ENCODE measurements at regions not wholly inside any gene's neighbourhood (a gene's known extent, or its start where the extent isn't known, plus 50 kb on each side); places are given as distances from the start of the nearest gene placed in this dataset.
"Not testable (repeated sequence)": the region's sequence is repeated elsewhere in the genome, so short reads cannot be mapped to it uniquely, and the experiment has no call there.

DNA sequence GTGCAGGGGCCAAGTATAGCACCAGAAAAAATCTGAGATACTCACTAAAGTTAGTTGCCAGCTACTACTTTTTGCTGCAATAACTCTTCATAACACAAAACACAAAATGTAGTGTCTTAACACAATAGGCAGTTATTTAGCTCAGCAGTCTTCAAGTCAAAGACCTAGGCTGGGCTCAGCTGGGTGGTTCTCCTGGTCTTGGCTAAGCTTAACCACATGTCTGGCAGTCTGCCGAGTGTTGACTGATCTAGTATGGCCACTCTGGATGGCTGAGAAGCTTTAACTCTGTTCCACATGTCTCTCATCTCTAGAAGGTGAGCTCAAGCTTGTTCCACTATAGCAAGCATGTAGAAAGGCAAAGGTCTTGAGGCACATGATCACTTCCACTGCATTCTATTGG, 451.6 kb downstream of the SOX11 start:
- no peak for DNase-seq

DNA sequence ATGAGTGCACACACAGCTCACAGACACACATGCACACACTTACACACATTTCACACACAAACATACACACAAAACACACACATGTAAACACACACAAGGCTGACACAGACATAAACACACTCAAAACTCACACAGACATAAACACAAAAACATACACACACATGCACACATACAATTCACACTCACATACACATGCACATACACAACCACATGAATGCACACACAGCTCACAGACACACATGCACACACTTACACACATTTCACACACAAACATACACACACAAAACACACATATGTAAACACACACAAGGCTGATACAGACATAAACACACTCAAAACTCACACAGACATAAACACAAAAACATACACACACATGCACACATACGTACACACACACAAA, 455.0 kb downstream of the SOX11 start:
- DNase-seq = not testable (repeated sequence)

DNA sequence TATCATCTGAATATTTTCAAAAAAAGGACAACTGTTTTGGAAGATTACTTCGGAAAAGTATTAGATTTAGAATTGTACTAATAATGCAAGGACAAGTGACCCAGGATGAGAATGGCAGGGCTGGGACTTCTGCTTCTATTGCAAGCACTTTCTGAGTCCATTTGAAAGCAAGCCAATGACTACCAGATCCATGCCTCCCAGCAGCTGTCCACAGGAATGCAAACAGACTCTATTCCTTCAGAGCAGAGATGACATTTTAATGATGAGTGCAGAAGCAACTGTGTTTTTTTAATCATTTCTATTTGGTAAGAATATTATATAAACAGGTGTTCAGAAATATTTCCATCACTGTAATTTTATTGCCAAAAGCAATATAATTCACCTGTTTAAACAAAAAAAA, 456.7 kb downstream of the SOX11 start:
- no peak for DNase-seq

DNA sequence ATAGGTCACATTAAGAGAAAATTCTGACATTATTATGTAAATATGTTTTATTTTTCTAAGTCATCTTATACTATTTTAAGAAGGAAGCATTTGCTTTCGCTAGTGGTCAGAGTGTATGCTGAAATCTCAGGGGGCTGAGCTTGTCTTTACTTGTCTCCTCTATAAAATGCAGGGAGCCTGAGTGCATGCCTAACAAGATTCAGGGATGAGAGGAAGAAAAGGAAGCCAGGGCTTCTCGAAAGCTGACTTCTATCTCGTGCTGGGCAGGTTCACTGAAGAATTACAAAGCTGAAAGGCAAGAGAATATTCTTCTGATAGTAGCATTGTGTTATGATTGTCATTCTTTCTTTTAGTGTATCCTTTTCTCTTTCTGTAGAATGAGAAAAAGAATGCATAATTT, 467.4 kb downstream of the SOX11 start:
- no peak for DNase-seq

DNA sequence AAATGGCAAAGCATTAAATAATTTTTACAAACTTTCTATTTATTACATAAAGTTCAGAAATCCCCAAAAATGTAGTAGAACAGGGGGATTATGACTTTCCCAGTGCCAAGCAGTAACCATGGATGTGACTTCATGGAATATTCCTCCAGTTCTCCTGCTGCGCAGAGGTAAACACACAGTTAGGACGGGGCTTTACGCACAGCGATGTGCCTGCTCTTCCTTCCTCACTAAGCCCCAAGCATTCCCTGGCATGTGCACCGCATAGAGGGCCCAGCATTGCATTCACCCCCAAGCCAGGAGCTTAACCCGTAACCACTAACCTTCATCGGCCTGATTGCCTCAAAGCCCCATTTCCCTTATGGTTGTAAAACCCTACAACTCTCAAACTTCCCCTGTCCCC, 471.7 kb downstream of the SOX11 start:
- no peak for DNase-seq

DNA sequence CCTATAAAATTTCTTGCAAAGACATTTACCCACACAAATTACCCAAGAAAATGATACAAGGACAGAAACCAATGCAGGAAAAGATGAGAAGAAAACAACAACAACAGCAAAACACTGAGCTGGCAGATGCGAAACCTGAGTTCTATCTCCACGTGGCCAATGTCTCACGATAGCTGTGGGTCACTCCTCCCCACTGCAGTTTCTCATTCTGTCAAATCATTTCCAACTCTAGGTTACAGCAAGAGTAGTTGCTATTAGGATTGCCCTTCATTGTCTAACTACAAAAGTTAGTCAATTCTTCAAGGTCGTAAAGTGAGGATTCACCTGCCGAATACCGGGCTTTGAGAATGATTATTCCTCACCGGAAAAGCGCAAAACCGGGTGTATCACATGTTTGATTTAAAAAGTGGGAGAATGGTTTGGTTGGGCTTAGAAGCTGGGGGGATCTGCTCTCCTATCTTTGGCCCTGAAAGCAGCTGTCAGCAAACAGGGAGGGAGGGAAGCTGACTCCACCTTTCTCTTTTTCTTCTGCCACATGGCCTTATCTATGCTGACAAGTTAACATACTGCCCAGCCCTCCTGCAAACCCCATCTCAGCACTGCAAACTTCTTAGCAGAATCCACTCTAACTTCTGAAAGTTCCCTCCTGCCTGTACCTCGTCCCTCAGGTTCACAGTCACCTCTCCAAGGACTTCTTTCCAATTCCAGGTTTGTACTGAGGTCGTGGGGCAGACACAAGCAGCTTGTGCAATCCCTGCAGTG, 473.0 kb downstream of the SOX11 start:
- no peak for DNase-seq

- DNase-seq = no peak
These were observed 475.5 kb downstream of the SOX11 start for GRCh38 chr2:6167592-6168138.

DNA sequence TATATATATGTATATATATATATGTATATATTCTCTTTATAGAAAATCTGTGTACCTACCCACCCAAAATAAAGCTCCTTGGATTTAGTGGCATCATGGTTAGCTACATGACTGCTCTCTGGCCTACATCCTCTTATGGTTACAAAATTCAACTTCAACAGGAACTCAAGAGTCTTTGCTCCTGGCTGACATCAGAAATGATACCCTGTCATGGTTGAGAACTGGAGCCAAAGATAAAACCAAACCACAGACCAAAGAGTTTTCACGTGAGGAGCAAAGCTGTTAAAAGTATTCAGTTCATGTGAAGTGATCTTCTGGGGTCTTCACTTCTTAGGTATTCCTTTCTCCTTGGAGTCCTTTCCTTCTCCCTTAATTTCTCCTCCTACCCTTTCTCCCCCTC, 476.3 kb downstream of the SOX11 start:
- no peak for DNase-seq

DNA sequence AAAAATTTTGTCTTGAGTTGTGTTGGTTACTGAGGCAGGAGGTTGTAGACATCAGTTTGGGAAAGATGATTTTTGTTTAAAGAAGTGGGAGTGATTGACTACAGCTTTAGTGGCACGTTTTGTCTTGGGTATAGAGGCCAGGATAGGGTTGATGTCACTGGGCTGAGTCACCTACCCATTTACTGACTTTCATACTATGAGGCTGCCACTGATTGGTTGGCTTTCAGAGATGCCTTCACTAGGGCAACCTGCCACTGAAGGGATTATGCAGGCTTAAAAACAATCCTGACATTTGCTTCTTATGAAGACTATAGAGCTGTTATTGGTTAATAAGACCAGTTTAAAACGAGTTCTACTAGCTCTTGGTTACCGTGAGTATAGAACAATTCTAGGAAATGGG, 479.1 kb downstream of the SOX11 start:
- no peak for DNase-seq

DNA sequence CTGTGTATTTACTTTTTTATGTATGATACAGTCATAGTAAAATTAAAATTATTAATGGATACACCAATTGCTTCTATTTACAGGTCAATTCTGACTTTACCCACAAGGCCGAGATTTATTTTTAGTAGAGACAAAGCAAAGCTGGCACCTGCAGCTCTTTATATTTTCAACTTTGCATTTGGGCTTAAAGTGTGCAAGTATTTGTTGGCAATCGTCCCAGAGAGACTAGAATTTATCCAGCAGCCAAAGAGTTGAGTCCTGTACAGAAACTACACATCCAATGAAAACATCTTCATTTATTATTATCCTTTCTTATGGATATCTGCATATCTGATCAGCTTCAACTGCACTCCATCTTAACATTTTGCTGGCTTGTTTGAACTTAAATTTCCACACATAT, 485.6 kb downstream of the SOX11 start:
- DNase-seq = no peak

DNA sequence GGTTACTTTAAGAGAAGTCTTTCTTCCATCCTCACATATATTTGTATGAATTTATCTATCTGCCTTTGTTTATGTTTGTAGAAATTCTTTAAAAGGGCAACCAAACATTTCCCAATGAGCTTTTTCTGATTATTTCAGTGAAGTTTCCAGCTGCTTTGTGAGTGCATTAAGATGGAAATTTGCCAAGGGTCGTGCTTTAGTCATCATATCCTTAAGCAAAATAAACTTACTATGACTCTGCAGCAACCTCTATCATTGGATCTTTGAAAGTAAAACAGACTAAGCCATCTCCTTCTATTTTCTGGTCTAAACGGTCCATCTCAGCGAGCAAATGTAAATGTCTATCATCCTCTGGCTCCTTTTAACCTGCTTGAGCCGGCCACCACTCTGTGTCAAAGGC, 489.3 kb downstream of the SOX11 start:
- no peak for DNase-seq

DNA sequence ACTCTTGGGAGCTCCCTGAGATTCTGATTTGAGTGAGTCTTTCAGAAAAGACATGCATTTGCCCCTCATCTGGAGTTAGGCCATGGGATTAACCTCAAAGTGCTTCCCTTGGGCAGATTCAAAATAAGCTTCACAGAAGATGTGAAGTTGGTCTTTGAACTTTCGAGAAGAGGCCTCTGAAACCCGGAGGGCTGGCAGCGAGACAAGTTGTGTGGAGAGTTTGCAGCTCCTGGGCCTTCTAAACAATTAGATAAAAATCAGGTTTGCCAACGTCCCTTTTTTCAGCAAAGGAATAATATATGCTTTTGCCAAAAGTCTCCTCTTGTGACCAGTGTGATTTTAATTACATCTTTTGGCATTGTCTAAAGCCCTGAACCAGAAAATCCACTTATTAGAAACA, 489.7 kb downstream of the SOX11 start:
- DNase-seq = no peak

DNA sequence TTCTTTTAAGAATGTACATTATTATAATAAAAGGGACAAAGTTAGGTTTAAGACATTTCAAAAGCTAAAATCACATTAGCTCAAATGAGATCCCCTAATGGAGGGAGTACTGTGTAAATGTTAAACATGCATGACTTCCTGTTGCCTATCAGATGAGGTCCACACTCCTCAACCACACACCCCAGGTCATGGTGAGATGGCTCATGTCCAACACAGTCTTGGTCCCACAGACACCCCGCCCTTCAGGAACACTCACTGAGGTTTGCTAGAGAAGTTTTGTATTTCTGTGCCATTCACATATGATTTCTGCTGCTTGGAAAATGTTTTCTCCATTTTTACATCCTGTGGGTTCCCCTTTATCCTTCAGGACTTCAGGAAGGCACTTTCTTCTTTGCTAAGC, 491.0 kb downstream of the SOX11 start:
- no peak for DNase-seq

DNA sequence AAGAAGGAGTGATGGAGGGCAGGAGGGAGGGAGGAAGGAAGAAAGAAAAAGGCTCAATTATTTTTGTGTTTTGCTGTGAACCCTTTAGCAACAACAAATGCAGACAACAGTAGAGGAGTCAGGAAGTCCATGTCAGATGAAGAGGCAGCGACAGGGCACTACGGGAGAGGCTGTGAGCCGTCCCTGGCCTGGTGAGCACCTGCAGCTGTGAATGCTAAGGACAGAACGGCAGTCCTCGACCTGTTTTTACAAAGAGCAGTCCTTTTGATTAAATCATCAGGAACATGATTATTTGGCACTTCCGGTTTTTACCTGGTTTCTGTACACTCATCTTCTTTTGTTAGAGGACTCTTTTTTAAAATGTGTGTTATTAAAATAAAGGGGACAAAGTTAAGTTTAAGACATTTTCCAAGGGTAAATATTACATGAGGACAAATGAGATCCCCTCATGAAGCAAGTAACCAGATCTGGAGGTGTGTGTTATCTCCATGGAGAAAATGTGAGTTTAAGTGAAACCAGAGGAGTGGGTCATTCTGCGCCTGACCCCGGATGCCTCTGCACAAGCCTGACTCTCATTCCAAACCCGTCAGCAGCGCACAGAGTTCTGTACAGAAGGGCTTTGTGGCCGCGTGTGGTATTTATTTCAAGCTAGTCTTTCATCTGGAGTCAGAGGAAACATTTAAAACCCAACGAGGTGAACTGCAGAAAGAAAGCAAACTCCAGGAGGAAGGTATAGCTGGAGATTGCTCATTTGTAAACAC, 492.5 kb downstream of the SOX11 start:
- DNase-seq = peak; percentile 18

DNA sequence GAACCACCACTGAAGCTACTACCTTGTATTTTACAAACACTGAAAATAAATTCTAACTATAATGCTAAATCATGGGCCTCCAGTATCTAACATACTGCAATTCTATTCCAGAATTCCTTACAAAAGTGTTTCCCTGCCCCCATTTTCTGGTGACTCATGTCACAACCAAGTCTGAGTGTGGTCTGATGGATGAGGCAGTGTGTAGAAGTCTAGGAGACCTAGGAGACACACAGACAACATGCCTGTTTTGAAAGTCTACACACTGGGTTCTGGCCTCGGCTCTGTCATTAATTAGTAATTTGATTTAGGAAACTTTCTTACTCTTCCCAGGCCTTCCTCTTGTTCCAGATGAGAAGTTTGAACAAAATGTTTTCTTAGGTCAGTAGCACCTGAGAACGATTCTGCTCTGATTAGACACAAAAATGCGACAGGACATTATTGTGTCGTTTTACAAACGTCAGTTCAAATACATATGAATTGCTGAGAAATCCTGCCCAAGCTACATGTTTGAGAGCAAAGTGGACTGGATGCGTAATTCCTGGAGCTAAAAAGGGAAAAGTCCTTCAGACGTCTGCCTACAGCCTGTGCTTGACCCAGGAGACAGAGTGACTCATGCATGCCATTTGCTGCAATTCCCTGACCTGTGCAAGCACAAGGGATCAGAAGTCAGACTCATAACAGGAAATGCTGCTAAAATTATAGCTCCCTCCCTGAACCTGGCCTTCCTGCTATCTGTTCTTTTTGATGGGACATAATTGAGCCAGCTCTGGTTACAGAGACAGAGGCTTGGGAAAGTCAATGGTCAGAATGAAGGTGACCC, 494.4 kb downstream of the SOX11 start:
- no peak for DNase-seq

- no peak for DNase-seq
These were observed 504.3 kb downstream of the SOX11 start for GRCh38 chr2:6196449-6196848.

DNA sequence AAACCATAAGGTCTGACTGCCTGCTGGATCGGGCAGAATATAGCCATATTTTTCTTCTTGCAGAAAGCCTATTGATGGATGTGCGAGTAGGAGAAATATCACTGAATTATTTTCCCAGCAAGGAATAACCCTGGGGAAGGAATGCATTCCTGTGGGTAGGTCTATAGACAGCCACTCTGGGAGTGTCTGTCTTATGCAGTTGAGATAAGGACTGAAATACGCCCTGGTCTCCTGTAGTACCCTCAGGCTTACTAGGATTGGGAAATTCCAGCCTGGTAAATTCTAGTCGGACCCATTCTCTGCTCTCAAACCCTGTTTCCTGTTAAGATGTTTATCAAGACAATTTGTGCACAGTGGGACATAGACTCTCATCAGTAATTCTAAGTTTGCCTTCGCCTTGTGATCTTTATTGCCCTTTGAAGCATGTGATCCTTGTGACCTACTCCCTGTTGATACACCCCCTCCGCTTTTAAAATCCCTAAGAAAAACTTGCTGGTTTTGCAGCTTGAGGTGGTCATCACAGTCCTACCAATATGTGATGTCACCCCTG, 506.3 kb downstream of the SOX11 start:
- DNase-seq = not testable (repeated sequence)

DNA sequence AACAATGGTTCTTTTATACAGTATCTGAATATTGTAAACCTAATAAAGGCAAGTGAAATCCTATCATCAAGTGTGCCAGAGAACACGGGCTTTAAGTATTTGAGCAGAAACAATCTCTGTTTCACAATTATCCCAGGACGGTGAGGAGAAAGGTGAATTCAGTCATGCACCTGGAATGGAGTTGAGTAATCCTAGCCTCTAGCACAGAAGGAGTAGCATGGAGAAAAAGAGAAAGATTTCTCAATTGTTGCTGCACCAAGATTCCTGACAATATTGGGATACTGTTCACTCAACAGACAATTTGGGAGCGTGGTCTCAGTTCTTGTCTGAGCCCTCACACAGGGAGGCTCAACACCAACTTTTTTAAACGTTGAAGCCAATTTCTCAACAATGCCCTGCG, 510.6 kb downstream of the SOX11 start:
- no peak for DNase-seq

GRCh38 chr2:6203291-6203959, 511.2 kb downstream of the SOX11 start:
- no peak for DNase-seq

- no peak for DNase-seq
These were observed 514.7 kb downstream of the SOX11 start for GRCh38 chr2:6206882-6207281.

GRCh38 chr2:6211236-6211635, 519.1 kb downstream of the SOX11 start:
- DNase-seq = no peak

DNA sequence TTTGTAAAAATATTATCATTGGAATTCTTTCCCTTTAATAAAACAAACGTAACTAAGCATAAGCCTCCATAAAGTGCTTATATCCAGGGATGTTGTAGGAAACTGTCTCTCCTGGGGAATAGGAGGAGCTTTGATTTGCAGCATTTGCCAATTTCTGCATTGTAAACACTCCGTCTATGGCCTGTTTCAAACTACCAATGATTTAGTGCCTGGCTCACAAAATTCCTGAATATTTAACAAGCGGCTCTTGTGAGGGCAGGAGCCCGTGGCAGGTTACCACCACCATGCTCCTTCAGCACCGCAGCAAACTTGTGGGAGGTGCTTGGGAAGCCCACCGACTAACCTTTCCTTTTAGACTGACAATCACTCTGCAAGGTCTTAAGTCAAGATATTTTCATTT, 520.3 kb downstream of the SOX11 start:
- DNase-seq = no peak
